Ishikawa (cell line): ENCODE measurements at regions not wholly inside any gene's neighbourhood (a gene's known extent, or its start where the extent isn't known, plus 50 kb on each side); places are given as distances from the start of the nearest gene placed in this dataset.

ENCODE experiments used
- CEBPB ChIP-seq: IDR thresholded peaks from 2 replicates; pipeline ENCODE4 v1.6.1; 2012
- CREB1 ChIP-seq: IDR thresholded peaks from 2 replicates; pipeline ENCODE4 v1.6.1; 2012; ENCODE audit warnings: low read depth
- EP300 ChIP-seq: IDR thresholded peaks from 2 replicates; pipeline ENCODE4 v1.6.1; 2012; ENCODE audit warnings: borderline replicate concordance
- FOXM1 ChIP-seq: IDR thresholded peaks from 2 replicates; pipeline ENCODE4 v1.6.1; 2012; ENCODE audit warnings: low read depth, borderline replicate concordance
- MAX ChIP-seq: IDR thresholded peaks from 2 replicates; pipeline ENCODE4 v1.6.1; 2012
- RAD21 ChIP-seq: IDR thresholded peaks from 2 replicates; pipeline ENCODE4 v1.6.1; 2012; ENCODE audit warnings: low read depth
- REST ChIP-seq: IDR thresholded peaks from 2 replicates; pipeline ENCODE4 v1.6.1; 2012; ENCODE audit warnings: low read depth, mild to moderate bottlenecking
- TAF1 ChIP-seq: IDR thresholded peaks from 2 replicates; pipeline ENCODE4 v1.6.1; 2012; ENCODE audit warnings: low read depth, mild to moderate bottlenecking
- TEAD4 ChIP-seq: IDR thresholded peaks from 2 replicates; pipeline ENCODE4 v1.6.1; 2012
- USF1 ChIP-seq: IDR thresholded peaks from 2 replicates; pipeline ENCODE4 v1.6.1; 2012
- YY1 ChIP-seq: IDR thresholded peaks from 2 replicates; pipeline ENCODE4 v1.6.1; 2012; ENCODE audit warnings: low read depth
- ZBTB7A ChIP-seq: IDR thresholded peaks from 2 replicates; pipeline ENCODE4 v1.6.1; 2012; ENCODE audit warnings: low read depth

GRCh38 chr1:184183919-184184318 lies 132.4 kb downstream of the TSEN15 start:
- no peak for TF ChIP-seq USF1
- TF ChIP-seq YY1 = no peak
- TF ChIP-seq FOXM1 = no peak
- TF ChIP-seq REST = no peak
- TF ChIP-seq CEBPB = no peak
- no peak for TF ChIP-seq ZBTB7A
- TF ChIP-seq EP300 = no peak
- no peak for TF ChIP-seq MAX
- TF ChIP-seq CREB1 = no peak
- TF ChIP-seq RAD21 = no peak
- TF ChIP-seq TAF1 = no peak
- TF ChIP-seq TEAD4 = no peak
